HG02852 (cell line): ENCODE measurements at regions not wholly inside any gene's neighbourhood (a gene's known extent, or its start where the extent isn't known, plus 50 kb on each side); places are given as distances from the start of the nearest gene placed in this dataset.
"Not testable (repeated sequence)": the region's sequence is repeated elsewhere in the genome, so short reads cannot be mapped to it uniquely, and the experiment has no call there.

Source experiments
- ATAC-seq: cut with Tn5 transposase; IDR thresholded peaks from one replicate; pipeline ENCODE4 v1.9.1; 2021; ENCODE audit warnings: mild to moderate bottlenecking, moderate library complexity; ENCODE audit not compliant: unreplicated experiment

- ATAC-seq = no peak
Measured at GRCh38 chr6:17013701-17014100, 88.1 kb upstream of the STMND1 start.

GRCh38 chr6:17012421-17013225, 89.2 kb upstream of the STMND1 start:
- no peak for ATAC-seq

- no peak for ATAC-seq
Measured at GRCh38 chr6:17011985-17012384, 89.9 kb upstream of the STMND1 start.

GRCh38 chr6:17007749-17008148, 94.1 kb upstream of the STMND1 start:
- ATAC-seq = no peak

GRCh38 chr6:17006543-17006942, 95.3 kb upstream of the STMND1 start:
- no peak for ATAC-seq

- no peak for ATAC-seq
Measured at GRCh38 chr6:17004269-17004668, 97.6 kb upstream of the STMND1 start.

- no peak for ATAC-seq
Measured at GRCh38 chr6:17002123-17002522, 99.7 kb upstream of the STMND1 start.

GRCh38 chr6:17001188-17001587, 100.7 kb upstream of the STMND1 start:
- ATAC-seq = no peak

- ATAC-seq = no peak
Measured at GRCh38 chr6:16999491-17000436, 102.1 kb upstream of the STMND1 start.

- no peak for ATAC-seq
Measured at GRCh38 chr6:16998461-16998860, 103.4 kb upstream of the STMND1 start.

GRCh38 chr6:16995511-16996250, 106.2 kb upstream of the STMND1 start:
- no peak for ATAC-seq

GRCh38 chr6:16993396-16993795, 108.5 kb upstream of the STMND1 start:
- ATAC-seq = no peak

- no peak for ATAC-seq
Measured at GRCh38 chr6:16991981-16992629, 109.7 kb upstream of the STMND1 start.

- not testable (repeated sequence) for ATAC-seq
Measured at GRCh38 chr6:16989976-16990375, 111.9 kb upstream of the STMND1 start.

- ATAC-seq = no peak
Measured at GRCh38 chr6:16989382-16989781, 112.5 kb upstream of the STMND1 start.

- ATAC-seq = no peak
Measured at GRCh38 chr6:16987996-16988395, 113.9 kb upstream of the STMND1 start.

GRCh38 chr6:16985513-16986284, 116.2 kb upstream of the STMND1 start:
- no peak for ATAC-seq

GRCh38 chr6:16982807-16983206, 119.0 kb upstream of the STMND1 start:
- ATAC-seq = no peak

- no peak for ATAC-seq
Measured at GRCh38 chr6:16979677-16980370, 122.0 kb upstream of the STMND1 start.
